ENCODE measurements at regions not wholly inside any gene's neighbourhood (a gene's known extent, or its start where the extent isn't known, plus 50 kb on each side); places are given as distances from the start of the nearest gene placed in this dataset.

- TF ChIP-seq TEAD1 (CRISPR knock-in tag; IDR thresholded peaks at IDR 0.05) (peak in 1 of 2 experiments; percentile 66; a peak in 1 of 4 replicates), E2F5 (CRISPR knock-in tag; IDR thresholded peaks at IDR 0.05) (no peak), HEY1 (CRISPR knock-in tag; IDR thresholded peaks at IDR 0.05; ENCODE audit: borderline replicate concordance) (peak; percentile 25; the same call in 1 of the 2 replicates), PHB (CRISPR knock-in tag; IDR thresholded peaks at IDR 0.05) (no peak), TAL1 (IDR thresholded peaks at IDR 0.05) (peak; percentile 90), ZBTB9 (CRISPR knock-in tag; IDR thresholded peaks at IDR 0.05) (peak; percentile 80; the same call in 1 of the 2 replicates), KDM1A (IDR thresholded peaks at IDR 0.05) (peak; percentile 75 to 84), RHOXF2B (CRISPR knock-in tag; conservative IDR thresholded peaks at IDR 0.05) (no peak), ZNF384 (IDR thresholded peaks at IDR 0.05; ENCODE audit: low read depth, low read length) (no peak), CHAMP1 (IDR thresholded peaks at IDR 0.05) (peak; percentile 45; the same call in 1 of the 2 replicates), DPF2 (IDR thresholded peaks at IDR 0.05) (peak; percentile 95), ATF2 (CRISPR knock-in tag; IDR thresholded peaks at IDR 0.05) (no peak), CREB3 (tag; conservative IDR thresholded peaks at IDR 0.05; ENCODE audit: low read depth) (no peak), ELF4 (CRISPR knock-in tag; IDR thresholded peaks at IDR 0.05) (peak; percentile 14; the same call in 1 of the 2 replicates), TFAP4 (CRISPR knock-in tag; IDR thresholded peaks at IDR 0.05; ENCODE audit: borderline replicate concordance) (no peak), ZFP36 (IDR thresholded peaks at IDR 0.05; ENCODE audit: low read depth, low read length, partially characterized antibody) (no peak), CBFB (CRISPR knock-in tag; IDR thresholded peaks at IDR 0.05) (no peak), ZBTB8A (IDR thresholded peaks at IDR 0.05; ENCODE audit: partially characterized antibody) (no peak), THRA (IDR thresholded peaks at IDR 0.05) (no peak)
Measured at GRCh38 chr7:66869660-66870450, 51.2 kb upstream of the TMEM248 start (continued).

All from K562 (cell line).